Esophagus squamous epithelium (tissue), 5 donors: ENCODE measurements at regions not wholly inside any gene's neighbourhood (a gene's known extent, or its start where the extent isn't known, plus 50 kb on each side); places are given as distances from the start of the nearest gene placed in this dataset.
A peak's percentile ranks its signal among the peaks of the same experiment; 100 is the strongest.

ENCODE experiments used
- DNase-seq: peaks from one replicate; lab custom pipeline; 2025; lab: John Stamatoyannopoulos, UW
- H3K27ac ChIP-seq, 4 donors: fragments of 200-600 bp; sonication (generic); one replicate each; pipeline ENCODE4 v1.5.1; 2016 to 2019; ENCODE audit warnings: mild to moderate bottlenecking in 1 of 4
- H3K27me3 ChIP-seq, 4 donors: fragments of 200-600 bp; sonication (generic); 1 replicate in 3 of 4; 2 replicates in 1 of 4; pipeline versions ENCODE4 v1.5.1 to v1.6.0; 2017 to 2021; ENCODE audit warnings: antibody characterized with exemption in 1 of 4
- H3K36me3 ChIP-seq, 3 donors: fragments of 200-600 bp; sonication (generic); one replicate each; pipeline ENCODE4 v1.5.1; 2016 to 2019
- H3K4me1 ChIP-seq, 3 donors: fragments of 200-600 bp; sonication (generic); one replicate each; pipeline ENCODE4 v1.5.1; 2017 to 2019
- H3K4me3 ChIP-seq, 4 donors: fragments of 200-600 bp; sonication (generic); 1 replicate in 3 of 4; 2 replicates in 1 of 4; pipeline ENCODE4 v1.5.1; 2016 to 2019; ENCODE audit warnings: mild to moderate bottlenecking in 2 of 4, moderate library complexity in 1 of 4
- H3K9me3 ChIP-seq, 3 donors: fragments of 200-600 bp; sonication (generic); one replicate each; pipeline ENCODE4 v1.5.1; 2016 to 2019
- POLR2A ChIP-seq, 4 donors: fragments of 450-650 bp; IDR thresholded peaks; one replicate each; pipeline ENCODE4 v1.6.1; 2017; ENCODE audit warnings: antibody characterized with exemption in 4 of 4, mild to moderate bottlenecking in 4 of 4, moderate library complexity in 3 of 4
- WGBS, 2 donors: methylation state at CpG; one replicate each; pipeline ENCODE4 v1.1.5; 2018; 5-methylcytosine and 5-hydroxymethylcytosine counted together
- intact Hi-C: fragments of 100-400 bp; cut with DNase I; formaldehyde crosslinking; loops from one replicate; pipeline ENCODE4 v1.15.0; 2022
- TF ChIP-seq, protein P1 (sequence below), 6 experiments: fragments of 450-650 bp in 4 of 6; fragments of 200-600 bp in 2 of 6; sonication (generic) in 2 of 6; IDR thresholded peaks; one replicate each; pipeline ENCODE4 v1.5.1; 2016 to 2019; ENCODE audit warnings: antibody characterized with exemption in 6 of 6, mild to moderate bottlenecking in 4 of 6, moderate library complexity in 4 of 6
- donor health status: DM: yes; HTN: yes; CAD: no.

DNA sequence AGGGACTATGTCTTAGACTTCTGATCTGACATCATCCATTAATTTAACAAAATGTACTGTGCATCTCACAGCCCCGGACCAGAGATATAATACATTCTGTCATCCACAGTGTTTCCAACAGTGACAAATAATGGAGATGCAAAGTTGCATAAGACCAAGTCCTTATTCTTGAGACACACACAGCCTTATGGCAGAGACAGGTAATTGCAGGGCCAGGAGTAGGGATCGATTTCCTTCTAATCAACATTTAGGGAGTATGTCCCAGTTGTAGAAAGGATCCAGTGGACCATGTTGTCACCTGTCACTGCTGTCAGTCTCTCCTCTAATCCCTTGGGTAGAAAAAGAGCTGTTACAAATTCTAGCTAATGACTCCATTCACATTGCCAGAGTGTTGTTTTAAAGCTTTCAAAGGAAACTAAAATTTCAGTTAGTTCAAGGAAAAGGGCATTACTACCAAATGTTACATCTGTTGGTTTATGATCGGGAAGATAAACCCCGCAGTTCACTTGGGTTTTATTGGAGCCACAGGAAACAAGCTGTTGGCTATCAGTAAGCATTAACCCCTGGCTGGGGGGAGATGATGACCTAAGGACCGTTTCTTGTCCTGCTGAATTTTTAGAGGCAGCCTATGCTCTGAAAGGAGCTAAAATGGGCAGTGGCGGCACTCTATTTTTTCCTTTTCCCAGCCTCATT is 111.4 kb upstream of the ATXN1 start:
- Histone ChIP-seq H3K9me3 (no peaks in the 10 kb centered on the region), H3K4me1 (no peaks in the 10 kb centered on the region), H3K27ac (no peak overlapping the region), H3K27me3 (peaks cover 0 to 3% (median 0%) of the 10 kb centered on the region in 4 donors), H3K4me3 (no peak overlapping the region), H3K36me3 (no peaks in the 10 kb centered on the region)
- DNase-seq = no peak
- 58% methylated on average over 6 of the region's 6 CpGs for WGBS, 2 donors
- intact Hi-C loops = no loop called here
- no peak for TF ChIP-seq POLR2A (IDR thresholded peaks at IDR 0.05)
- TF ChIP-seq, protein P1, sequence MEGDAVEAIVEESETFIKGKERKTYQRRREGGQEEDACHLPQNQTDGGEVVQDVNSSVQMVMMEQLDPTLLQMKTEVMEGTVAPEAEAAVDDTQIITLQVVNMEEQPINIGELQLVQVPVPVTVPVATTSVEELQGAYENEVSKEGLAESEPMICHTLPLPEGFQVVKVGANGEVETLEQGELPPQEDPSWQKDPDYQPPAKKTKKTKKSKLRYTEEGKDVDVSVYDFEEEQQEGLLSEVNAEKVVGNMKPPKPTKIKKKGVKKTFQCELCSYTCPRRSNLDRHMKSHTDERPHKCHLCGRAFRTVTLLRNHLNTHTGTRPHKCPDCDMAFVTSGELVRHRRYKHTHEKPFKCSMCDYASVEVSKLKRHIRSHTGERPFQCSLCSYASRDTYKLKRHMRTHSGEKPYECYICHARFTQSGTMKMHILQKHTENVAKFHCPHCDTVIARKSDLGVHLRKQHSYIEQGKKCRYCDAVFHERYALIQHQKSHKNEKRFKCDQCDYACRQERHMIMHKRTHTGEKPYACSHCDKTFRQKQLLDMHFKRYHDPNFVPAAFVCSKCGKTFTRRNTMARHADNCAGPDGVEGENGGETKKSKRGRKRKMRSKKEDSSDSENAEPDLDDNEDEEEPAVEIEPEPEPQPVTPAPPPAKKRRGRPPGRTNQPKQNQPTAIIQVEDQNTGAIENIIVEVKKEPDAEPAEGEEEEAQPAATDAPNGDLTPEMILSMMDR (IDR thresholded peaks at IDR 0.05) = peak in 1 of 6 experiments; percentile 29

DNA sequence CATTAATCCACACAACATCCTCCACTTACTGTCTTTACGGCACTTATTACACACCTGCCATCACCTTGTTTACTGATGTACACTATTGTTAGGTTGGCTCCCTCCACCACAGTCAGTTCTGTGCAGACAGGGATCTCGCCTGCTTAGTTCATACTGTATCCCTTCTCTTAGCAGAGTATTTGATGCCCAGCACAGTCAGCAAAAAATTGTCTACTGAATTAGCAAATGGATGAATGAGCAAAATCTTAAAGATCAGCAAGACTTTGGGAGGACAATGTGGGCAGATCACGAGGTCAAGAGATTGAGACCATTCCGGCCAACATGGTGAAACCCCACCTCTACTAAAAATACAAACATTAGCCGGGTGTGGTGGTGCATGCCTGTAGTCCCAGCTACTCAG is 109.8 kb upstream of the ATXN1 start:
- H3K4me3 ChIP-seq = no peak overlapping the region
- no peak overlapping the region for H3K27ac ChIP-seq
- H3K27me3 ChIP-seq = peaks cover 0 to 3% (median 0%) of the 10 kb centered on the region in 4 donors
- WGBS, 2 donors = 86 to 87% methylated on average over 5 of the region's 5 CpGs
- no peaks in the 10 kb centered on the region for H3K9me3 ChIP-seq
- TF ChIP-seq POLR2A (IDR thresholded peaks at IDR 0.05) = no peak
- TF ChIP-seq, protein P1 (IDR thresholded peaks at IDR 0.05) = no peak
- no peak for DNase-seq
- H3K36me3 ChIP-seq = no peaks in the 10 kb centered on the region
- H3K4me1 ChIP-seq = no peaks in the 10 kb centered on the region
- intact Hi-C loops = no loop called here

DNA sequence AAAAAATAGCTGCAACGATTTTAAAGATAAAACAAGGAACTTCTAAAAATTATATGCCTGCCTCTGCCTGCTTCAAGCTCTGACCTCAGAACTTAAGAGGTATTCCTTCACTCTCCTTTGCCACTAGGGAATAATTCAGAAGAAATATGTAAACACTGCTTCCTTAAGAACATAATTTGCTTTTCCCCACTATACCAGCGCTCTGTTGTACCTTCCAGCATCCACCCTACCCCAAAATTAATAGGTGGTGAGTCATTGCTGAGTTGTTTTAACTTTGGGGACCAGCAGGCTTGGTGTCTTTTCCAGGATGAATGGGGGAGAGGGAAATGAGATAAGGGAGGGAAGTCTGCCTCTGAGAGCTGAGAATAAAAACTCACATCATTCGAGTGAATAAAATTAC is 107.7 kb upstream of the ATXN1 start:
- DNase-seq = no peak
- Histone ChIP-seq H3K27ac (no peak overlapping the region), H3K4me1 (no peaks in the 10 kb centered on the region), H3K27me3 (no peaks in the 10 kb centered on the region), H3K9me3 (no peaks in the 10 kb centered on the region), H3K4me3 (no peak overlapping the region), H3K36me3 (no peaks in the 10 kb centered on the region)
- TF ChIP-seq POLR2A (IDR thresholded peaks at IDR 0.05) = no peak
- TF ChIP-seq, protein P1 (IDR thresholded peaks at IDR 0.05) = no peak
- intact Hi-C loops = no loop called here
- 43 to 50% methylated on average over 3 of the region's 3 CpGs for whole genome bisulfite sequencing, 2 donors

DNA sequence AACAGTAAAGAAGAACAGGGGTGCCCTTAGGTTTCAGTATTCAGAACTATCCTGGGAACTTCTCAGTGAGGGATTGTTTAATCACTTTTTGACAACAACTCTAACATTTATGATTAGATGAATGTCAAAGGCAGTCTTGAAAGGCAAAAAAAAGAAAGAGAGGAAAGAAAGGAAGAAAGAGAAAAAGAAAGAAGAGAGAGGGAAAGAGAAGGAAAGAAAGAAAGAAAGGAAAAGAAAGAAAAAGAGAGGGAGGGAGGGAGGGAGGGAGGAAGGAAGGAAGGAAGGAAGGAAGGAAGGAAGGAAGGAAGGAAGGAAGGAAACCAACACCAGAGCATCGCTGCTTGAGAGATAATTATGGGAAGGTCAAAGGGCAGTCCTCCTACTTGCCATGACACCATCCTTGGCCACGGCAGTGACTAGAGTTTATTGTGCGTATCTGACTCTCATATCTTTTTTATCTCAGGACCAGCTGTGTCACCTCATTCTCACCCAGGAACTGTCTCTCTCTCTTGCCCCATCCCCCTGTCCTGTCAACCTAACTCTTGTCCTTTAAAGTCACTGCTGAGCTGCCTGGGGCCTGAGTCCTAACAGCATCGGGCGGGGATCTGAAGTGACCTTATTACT is 96.8 kb upstream of the ATXN1 start:
- WGBS, 2 donors = 79% methylated on average over 5 of the region's 5 CpGs
- intact Hi-C loops = no loop called here
- TF ChIP-seq POLR2A (IDR thresholded peaks at IDR 0.05) = no peak
- TF ChIP-seq, protein P1 (IDR thresholded peaks at IDR 0.05) = no peak
- DNase-seq = no peak
- H3K36me3 ChIP-seq = no peaks in the 10 kb centered on the region
- no peak overlapping the region for H3K4me3 ChIP-seq
- H3K27me3 ChIP-seq = no peaks in the 10 kb centered on the region
- H3K27ac ChIP-seq = no peak overlapping the region
- no peaks in the 10 kb centered on the region for H3K4me1 ChIP-seq
- H3K9me3 ChIP-seq = no peaks in the 10 kb centered on the region

DNA sequence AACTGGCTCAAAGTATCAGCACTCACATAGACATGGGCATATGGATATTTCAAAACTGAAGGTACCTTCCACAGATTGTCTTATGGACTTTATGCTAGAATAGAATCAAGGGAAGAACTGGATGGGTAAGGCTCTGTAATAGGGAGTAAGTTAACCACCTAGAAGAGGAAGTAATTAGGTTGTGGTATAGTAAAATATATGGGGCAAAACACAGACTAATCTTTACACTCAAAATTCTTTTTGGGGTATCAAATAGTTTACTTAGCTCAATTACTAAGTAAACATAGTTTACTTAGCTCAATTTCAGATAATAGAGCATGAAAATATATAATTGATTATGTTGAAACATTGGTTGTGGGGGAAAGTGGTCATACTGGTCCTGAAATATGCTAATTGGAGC is 94.2 kb upstream of the ATXN1 start:
- Histone ChIP-seq H3K36me3 (no peaks in the 10 kb centered on the region), H3K4me1 (peaks cover 0 to 10% (median 0%) of the 10 kb centered on the region in 3 donors), H3K4me3 (no peak overlapping the region), H3K27ac (no peak overlapping the region), H3K27me3 (no peaks in the 10 kb centered on the region), H3K9me3 (no peaks in the 10 kb centered on the region)
- TF ChIP-seq, protein P1 (IDR thresholded peaks at IDR 0.05) = no peak
- TF ChIP-seq POLR2A (IDR thresholded peaks at IDR 0.05) = no peak
- intact Hi-C loops = no loop called here
- no peak for DNase-seq
